Breast epithelium (tissue), 3 donors: ENCODE measurements at regions not wholly inside any gene's neighbourhood (a gene's known extent, or its start where the extent isn't known, plus 50 kb on each side); places are given as distances from the start of the nearest gene placed in this dataset.

Experiments used
- POLR2A ChIP-seq: fragments of 450-650 bp; IDR thresholded peaks from one replicate; pipeline ENCODE4 v1.6.1; 2016; ENCODE audit warnings: antibody characterized with exemption, mild to moderate bottlenecking, moderate library complexity
- TF ChIP-seq, protein P1 (sequence below), 3 donors: fragments of 450-650 bp; IDR thresholded peaks; one replicate each; pipeline ENCODE4 v1.5.1; 2016 to 2017; ENCODE audit warnings: antibody characterized with exemption in 3 of 3, mild to moderate bottlenecking in 3 of 3, moderate library complexity in 3 of 3

DNA sequence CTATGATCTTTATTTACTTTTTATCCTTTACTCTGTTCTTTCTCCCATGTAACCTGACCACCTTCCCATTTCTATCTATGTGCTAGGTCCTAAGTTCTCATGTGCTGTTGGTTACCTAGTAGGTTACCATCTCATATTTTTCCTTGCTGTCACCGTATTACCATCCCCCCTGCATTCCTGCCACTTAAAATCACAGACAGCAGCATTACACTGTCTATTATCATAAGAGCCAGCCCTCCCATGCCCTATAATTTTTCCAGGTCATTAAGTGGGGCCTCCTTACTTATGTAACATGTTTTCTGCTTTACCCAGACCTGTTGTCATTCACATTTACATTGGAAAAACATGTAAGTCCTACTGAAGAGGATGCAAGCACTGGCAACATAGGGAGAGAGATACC lies 202.9 kb downstream of the HS3ST3A1 start:
- TF ChIP-seq, protein P1, sequence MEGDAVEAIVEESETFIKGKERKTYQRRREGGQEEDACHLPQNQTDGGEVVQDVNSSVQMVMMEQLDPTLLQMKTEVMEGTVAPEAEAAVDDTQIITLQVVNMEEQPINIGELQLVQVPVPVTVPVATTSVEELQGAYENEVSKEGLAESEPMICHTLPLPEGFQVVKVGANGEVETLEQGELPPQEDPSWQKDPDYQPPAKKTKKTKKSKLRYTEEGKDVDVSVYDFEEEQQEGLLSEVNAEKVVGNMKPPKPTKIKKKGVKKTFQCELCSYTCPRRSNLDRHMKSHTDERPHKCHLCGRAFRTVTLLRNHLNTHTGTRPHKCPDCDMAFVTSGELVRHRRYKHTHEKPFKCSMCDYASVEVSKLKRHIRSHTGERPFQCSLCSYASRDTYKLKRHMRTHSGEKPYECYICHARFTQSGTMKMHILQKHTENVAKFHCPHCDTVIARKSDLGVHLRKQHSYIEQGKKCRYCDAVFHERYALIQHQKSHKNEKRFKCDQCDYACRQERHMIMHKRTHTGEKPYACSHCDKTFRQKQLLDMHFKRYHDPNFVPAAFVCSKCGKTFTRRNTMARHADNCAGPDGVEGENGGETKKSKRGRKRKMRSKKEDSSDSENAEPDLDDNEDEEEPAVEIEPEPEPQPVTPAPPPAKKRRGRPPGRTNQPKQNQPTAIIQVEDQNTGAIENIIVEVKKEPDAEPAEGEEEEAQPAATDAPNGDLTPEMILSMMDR (IDR thresholded peaks at IDR 0.05): no peak
- no peak for TF ChIP-seq POLR2A
